Activated naive CD4-positive, alpha-beta T cell treated with anti-CD3 and anti-CD28 coated beads, Interleukin-2, amount 50 U/mL, for 24 hours (primary cell): ENCODE measurements at regions not wholly inside any gene's neighbourhood (a gene's known extent, or its start where the extent isn't known, plus 50 kb on each side); places are given as distances from the start of the nearest gene placed in this dataset.

ENCODE experiments used
- H3K27ac Mint-ChIP-seq: one replicate; pipeline ENCODE4 v1.8.0; 2021; ENCODE audit warnings: mild to moderate bottlenecking, mixed read lengths
- H3K27me3 Mint-ChIP-seq: one replicate; pipeline ENCODE4 v1.8.0; 2021; ENCODE audit warnings: mixed read lengths
- H3K36me3 Mint-ChIP-seq: one replicate; pipeline ENCODE4 v1.8.0; 2021; ENCODE audit warnings: mixed read lengths
- H3K4me1 Mint-ChIP-seq: one replicate; pipeline ENCODE4 v1.8.0; 2021; ENCODE audit warnings: mixed read lengths
- H3K4me3 Mint-ChIP-seq: one replicate; pipeline ENCODE4 v1.8.0; 2021; ENCODE audit warnings: mild to moderate bottlenecking, mixed read lengths
- H3K9me3 Mint-ChIP-seq: one replicate; pipeline ENCODE4 v1.8.0; 2021; ENCODE audit warnings: mixed read lengths

DNA sequence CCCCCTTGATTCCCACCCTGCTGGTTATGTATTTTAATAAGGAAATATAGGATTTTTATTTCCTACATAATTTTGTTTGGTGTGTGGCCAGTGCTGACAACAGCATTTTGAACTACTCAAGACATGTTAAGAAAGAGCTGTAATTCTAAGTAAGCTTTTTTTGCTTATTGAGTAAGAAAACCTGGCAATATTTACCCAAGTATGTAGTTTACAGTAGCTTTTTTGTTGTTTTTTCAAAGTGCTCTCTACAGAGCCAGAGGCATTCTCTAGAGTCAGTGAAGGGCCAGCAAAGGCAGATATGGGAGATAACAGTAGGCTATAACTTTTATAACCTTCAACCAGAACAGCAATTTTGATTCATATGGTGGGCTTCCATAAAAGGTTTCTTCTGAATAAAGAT lies 63.2 kb upstream of the TMEM168 start:
- H3K27ac Mint-ChIP-seq = no peak overlapping the region
- no peak overlapping the region for H3K4me3 Mint-ChIP-seq
- H3K4me1 Mint-ChIP-seq = peaks cover 7% of the 10 kb centered on the region
- H3K9me3 Mint-ChIP-seq = no peaks in the 10 kb centered on the region
- peaks cover 21% of the 10 kb centered on the region for H3K36me3 Mint-ChIP-seq
- no peaks in the 10 kb centered on the region for H3K27me3 Mint-ChIP-seq

DNA sequence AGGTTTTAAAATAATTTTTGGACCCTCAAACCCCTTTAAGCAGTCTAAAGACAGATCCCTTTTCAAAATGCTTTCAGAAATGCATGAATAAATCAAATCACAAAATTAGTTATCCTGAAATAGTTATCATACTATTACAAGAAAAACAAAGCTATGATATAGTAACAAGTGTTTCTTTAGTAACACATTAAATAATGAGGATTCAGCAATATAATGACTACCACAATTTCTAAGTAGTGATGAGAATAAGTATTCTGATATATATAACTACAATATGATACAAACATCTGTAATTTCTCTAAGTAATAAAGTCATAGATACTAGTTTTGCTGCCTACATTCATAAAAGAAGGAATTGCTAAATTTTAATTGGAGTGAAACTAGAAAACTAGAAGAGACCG lies 53.0 kb upstream of the TMEM168 start:
- H3K27ac Mint-ChIP-seq = no peak overlapping the region

More for the DNA sequence above, 53.0 kb upstream of the TMEM168 start:
- Mint-ChIP-seq H3K27me3 (no peaks in the 10 kb centered on the region), H3K4me3 (no peak overlapping the region), H3K9me3 (peaks cover 4% of the 10 kb centered on the region), H3K36me3 (peaks cover 16% of the 10 kb centered on the region), H3K4me1 (peaks cover 39% of the 10 kb centered on the region)
